Activated CD8-positive, alpha-beta T cell treated with anti-CD3 and anti-CD28 coated beads for 36 hours (primary cell): ENCODE measurements at regions not wholly inside any gene's neighbourhood (a gene's known extent, or its start where the extent isn't known, plus 50 kb on each side); places are given as distances from the start of the nearest gene placed in this dataset. TPM values are rescaled to one million over a fixed set of nuclear protein-coding genes. Genes with fewer than 3 reads are reported as not detected.

ENCODE experiments used
- ATAC-seq: fragments of 200-7000 bp; cut with Tn5 transposase; one replicate; pipeline ENCODE4 v1.10.0; 2021; ENCODE audit warnings: mild to moderate bottlenecking, moderate library complexity
- CTCF ChIA-PET: fragments of 350-600 bp; sonication (Branson Sonifier 250); formaldehyde crosslinking; loops from one replicate; lab custom pipeline; 2021; ENCODE audit warnings: antibody characterized with exemption; lab: Charles Lee
- POLR2A ChIA-PET: fragments of 350-600 bp; sonication (Branson Sonifier 250); formaldehyde crosslinking; loops from one replicate; lab custom pipeline; 2021; ENCODE audit warnings: antibody characterized with exemption; lab: Charles Lee
- DNase-seq: peaks from one replicate; pipeline ENCODE4 v3.0.0-alpha.2; 2020
- H3K27ac Mint-ChIP-seq: one replicate; pipeline ENCODE4 v1.8.0; 2021; ENCODE audit warnings: mild to moderate bottlenecking, mixed read lengths
- H3K27me3 Mint-ChIP-seq: one replicate; pipeline ENCODE4 v1.8.0; 2021; ENCODE audit warnings: mixed read lengths
- H3K36me3 Mint-ChIP-seq: one replicate; pipeline ENCODE4 v1.8.0; 2021; ENCODE audit warnings: low read depth, mixed read lengths
- H3K4me1 Mint-ChIP-seq: one replicate; pipeline ENCODE4 v1.8.0; 2021; ENCODE audit warnings: low read depth, mixed read lengths
- H3K4me3 Mint-ChIP-seq: one replicate; pipeline ENCODE4 v1.8.0; 2021; ENCODE audit warnings: mild to moderate bottlenecking, moderate library complexity, mixed read lengths
- H3K9me3 Mint-ChIP-seq: one replicate; pipeline ENCODE4 v1.8.0; 2021; ENCODE audit warnings: mixed read lengths
- intact Hi-C: fragments of 100-400 bp; cut with micrococcal nuclease; formaldehyde crosslinking; loops from one replicate; pipeline ENCODE4 v1.10.0; 2022
- microRNA-seq: library from miRNA; unstranded; fragments of <30 nt; microRNA quantifications from one replicate; pipeline ENCODE4 v1.2.0, GENCODE V29; 2022; ENCODE audit warnings: borderline microRNAs expressed, borderline replicate concordance
- TF ChIP-seq, protein P1 (sequence below): fragments of 200-600 bp; IDR thresholded peaks from one replicate; pipeline ENCODE4 v1.8.0; 2022; ENCODE audit warnings: antibody characterized with exemption, mild to moderate bottlenecking

DNA sequence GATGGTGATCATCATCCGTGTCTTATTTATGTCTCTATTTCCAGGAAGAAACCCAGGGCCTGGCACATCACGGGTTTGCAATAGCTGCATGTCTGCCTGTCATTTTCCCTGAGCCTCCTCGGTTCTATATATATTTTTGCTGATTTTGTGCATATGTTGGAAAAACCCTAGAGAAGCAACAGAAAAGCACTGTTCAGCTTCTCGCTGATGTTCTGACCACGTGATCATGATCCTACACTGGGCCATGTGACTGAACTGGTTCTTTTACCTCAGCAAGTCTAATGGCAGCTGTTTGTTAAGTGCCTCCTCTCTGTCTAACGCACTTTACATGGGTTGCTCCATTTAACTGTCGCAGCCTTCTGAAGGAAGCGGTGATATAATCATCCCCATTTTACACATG lies 71.3 kb downstream of the CMPK2 start:
- Mint-ChIP-seq H3K36me3 (no peaks in the 10 kb centered on the region), H3K27ac (no peak overlapping the region), H3K4me1 (no peaks in the 10 kb centered on the region), H3K27me3 (peaks cover 2% of the 10 kb centered on the region), H3K9me3 (no peaks in the 10 kb centered on the region), H3K4me3 (no peak overlapping the region)
- ChIA-PET CTCF (interaction anchor here (1.7 kb wide), 1 partner anchor 10 kb away, joined by 5 read pairs; no protein-coding TSS in a partner anchor), POLR2A (no interaction called here)
- DNase-seq (no peak), ATAC-seq (no peak)
- TF ChIP-seq, protein P1, sequence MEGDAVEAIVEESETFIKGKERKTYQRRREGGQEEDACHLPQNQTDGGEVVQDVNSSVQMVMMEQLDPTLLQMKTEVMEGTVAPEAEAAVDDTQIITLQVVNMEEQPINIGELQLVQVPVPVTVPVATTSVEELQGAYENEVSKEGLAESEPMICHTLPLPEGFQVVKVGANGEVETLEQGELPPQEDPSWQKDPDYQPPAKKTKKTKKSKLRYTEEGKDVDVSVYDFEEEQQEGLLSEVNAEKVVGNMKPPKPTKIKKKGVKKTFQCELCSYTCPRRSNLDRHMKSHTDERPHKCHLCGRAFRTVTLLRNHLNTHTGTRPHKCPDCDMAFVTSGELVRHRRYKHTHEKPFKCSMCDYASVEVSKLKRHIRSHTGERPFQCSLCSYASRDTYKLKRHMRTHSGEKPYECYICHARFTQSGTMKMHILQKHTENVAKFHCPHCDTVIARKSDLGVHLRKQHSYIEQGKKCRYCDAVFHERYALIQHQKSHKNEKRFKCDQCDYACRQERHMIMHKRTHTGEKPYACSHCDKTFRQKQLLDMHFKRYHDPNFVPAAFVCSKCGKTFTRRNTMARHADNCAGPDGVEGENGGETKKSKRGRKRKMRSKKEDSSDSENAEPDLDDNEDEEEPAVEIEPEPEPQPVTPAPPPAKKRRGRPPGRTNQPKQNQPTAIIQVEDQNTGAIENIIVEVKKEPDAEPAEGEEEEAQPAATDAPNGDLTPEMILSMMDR: no peak
- intact Hi-C loops: no loop called here

Small RNAs in the stretch of these regions (microRNA-seq; reads per million reads assigned to microRNA genes)
- gene MIR7158: not detected
- gene MIR7515: not detected
